ENCODE measurements at regions not wholly inside any gene's neighbourhood (a gene's known extent, or its start where the extent isn't known, plus 50 kb on each side); places are given as distances from the start of the nearest gene placed in this dataset.

DNA sequence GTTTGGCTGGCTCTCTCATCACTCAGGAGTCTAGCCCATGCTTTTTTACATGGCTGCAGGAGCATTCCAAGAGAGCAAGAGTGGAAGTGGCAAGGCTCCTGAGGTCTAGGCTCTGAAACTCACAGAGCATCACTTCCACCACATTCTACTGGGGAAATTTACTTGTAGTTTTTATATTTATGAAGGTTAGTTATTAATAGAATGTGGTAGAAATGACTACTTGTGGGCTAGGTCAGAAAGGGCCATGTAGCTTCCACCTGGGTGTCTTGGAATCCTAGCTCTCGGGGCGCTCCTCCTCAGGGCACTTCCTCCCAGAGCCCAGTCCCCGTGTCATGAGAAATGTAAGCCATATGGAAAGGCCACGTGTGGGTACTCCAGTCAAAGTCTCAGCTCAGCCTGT is 127.0 kb upstream of the CASK start:
- no peaks in the 10 kb centered on the region for H3K36me3 ChIP-seq (ENCODE audit: control insufficient read depth in 4 of 4, insufficient read depth in 3 of 4, low read depth in 1 of 4, low read length in 3 of 4)
- no peaks in the 10 kb centered on the region for H3K9me3 ChIP-seq (ENCODE audit: control insufficient read depth in 4 of 4, low read length in 3 of 4)
- no peaks in the 10 kb centered on the region for H3K4me1 ChIP-seq (ENCODE audit: control insufficient read depth in 4 of 4, insufficient read depth in 4 of 4, low read length in 3 of 4)
- no peak overlapping the region for H3K27ac ChIP-seq (ENCODE audit: low read depth in 1 of 2, low read length in 2 of 2)
- 96% methylated on average over 4 of the region's 4 CpGs for WGBS
- no peaks in the 10 kb centered on the region for H3K27me3 ChIP-seq (ENCODE audit: control insufficient read depth in 4 of 4, insufficient read depth in 4 of 4, low read length in 3 of 4)
- TF ChIP-seq GABPA (IDR thresholded peaks at IDR 0.05 in 1 of 2, conservative IDR thresholded peaks at IDR 0.05 in 1 of 2), result no peak
- TF ChIP-seq FOXA2 (IDR thresholded peaks at IDR 0.05), result no peak
- TF ChIP-seq, protein P1, sequence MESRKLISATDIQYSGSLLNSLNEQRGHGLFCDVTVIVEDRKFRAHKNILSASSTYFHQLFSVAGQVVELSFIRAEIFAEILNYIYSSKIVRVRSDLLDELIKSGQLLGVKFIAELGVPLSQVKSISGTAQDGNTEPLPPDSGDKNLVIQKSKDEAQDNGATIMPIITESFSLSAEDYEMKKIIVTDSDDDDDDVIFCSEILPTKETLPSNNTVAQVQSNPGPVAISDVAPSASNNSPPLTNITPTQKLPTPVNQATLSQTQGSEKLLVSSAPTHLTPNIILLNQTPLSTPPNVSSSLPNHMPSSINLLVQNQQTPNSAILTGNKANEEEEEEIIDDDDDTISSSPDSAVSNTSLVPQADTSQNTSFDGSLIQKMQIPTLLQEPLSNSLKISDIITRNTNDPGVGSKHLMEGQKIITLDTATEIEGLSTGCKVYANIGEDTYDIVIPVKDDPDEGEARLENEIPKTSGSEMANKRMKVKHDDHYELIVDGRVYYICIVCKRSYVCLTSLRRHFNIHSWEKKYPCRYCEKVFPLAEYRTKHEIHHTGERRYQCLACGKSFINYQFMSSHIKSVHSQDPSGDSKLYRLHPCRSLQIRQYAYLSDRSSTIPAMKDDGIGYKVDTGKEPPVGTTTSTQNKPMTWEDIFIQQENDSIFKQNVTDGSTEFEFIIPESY (IDR thresholded peaks at IDR 0.05), result no peak
- DNase-seq (ENCODE audit: low spot score), result no peak
- no peak overlapping the region for H3K9ac ChIP-seq (ENCODE audit: low read depth in 1 of 2, low read length in 2 of 2)
- H3K4me3 ChIP-seq (ENCODE audit: low read depth in 1 of 3, low read length in 3 of 3), result no peak overlapping the region

DNA sequence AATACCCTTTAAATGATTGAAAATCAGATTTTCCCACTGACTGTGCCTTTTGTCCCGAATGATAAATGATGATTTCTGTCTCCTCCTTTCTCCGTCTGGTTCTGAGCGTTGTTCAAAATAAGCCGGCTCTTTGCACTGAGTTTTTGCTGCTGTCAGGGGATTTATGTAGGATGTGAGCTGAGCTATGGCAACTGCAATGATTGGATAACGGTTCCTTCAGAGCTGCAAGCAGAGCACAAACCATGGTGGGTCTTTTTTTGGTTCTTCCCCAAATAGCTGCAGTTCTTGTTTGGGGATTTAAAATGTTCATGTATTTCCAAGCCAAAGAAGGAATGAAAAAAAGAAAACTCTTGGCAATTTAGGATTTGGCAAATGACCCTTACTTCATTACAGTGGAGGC is 124.5 kb upstream of the CASK start:
- 90% methylated on average over 5 of the region's 5 CpGs for WGBS
- Histone ChIP-seq H3K4me3 (ENCODE audit: low read depth in 1 of 3, low read length in 3 of 3) (no peak overlapping the region), H3K9me3 (ENCODE audit: control insufficient read depth in 4 of 4, low read length in 3 of 4) (no peaks in the 10 kb centered on the region), H3K9ac (ENCODE audit: low read depth in 1 of 2, low read length in 2 of 2) (no peak overlapping the region), H3K27ac (ENCODE audit: low read depth in 1 of 2, low read length in 2 of 2) (no peak overlapping the region), H3K4me1 (ENCODE audit: control insufficient read depth in 4 of 4, insufficient read depth in 4 of 4, low read length in 3 of 4) (no peaks in the 10 kb centered on the region), H3K27me3 (ENCODE audit: control insufficient read depth in 4 of 4, insufficient read depth in 4 of 4, low read length in 3 of 4) (no peaks in the 10 kb centered on the region), H3K36me3 (ENCODE audit: control insufficient read depth in 4 of 4, insufficient read depth in 3 of 4, low read depth in 1 of 4, low read length in 3 of 4) (no peaks in the 10 kb centered on the region)
- TF ChIP-seq JUND (IDR thresholded peaks at IDR 0.05), result no peak
- no peak for TF ChIP-seq HNF4G (IDR thresholded peaks at IDR 0.05)
- TF ChIP-seq TAF1 (conservative IDR thresholded peaks at IDR 0.05), result no peak
- TF ChIP-seq GABPA (IDR thresholded peaks at IDR 0.05 in 1 of 2, conservative IDR thresholded peaks at IDR 0.05 in 1 of 2), result no peak
- TF ChIP-seq YY1 (IDR thresholded peaks at IDR 0.05), result no peak
- DNase-seq (ENCODE audit: low spot score), result no peak

DNA sequence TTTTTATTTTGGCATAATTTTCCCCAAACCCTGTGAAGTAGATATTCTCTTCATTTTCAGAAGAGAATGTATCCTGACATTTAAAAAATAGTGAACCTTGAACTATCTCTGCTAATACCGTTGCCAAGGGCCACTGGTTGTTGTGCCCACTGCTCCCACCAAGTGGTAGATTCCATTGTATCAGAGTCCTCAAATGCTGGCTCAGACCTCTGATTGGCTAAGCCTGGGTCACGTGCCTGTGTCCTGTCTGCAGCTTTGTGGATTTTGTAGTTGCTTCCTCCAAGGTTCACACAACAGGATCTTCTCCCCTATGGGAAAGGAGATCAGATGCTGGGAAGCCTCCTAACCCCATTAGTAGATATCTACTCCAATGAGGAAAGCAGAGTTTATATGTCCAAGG is 104.8 kb upstream of the CASK start:
- Histone ChIP-seq H3K4me1 (ENCODE audit: control insufficient read depth in 4 of 4, insufficient read depth in 4 of 4, low read length in 3 of 4) (peaks cover 0 to 6% (median 1%) of the 10 kb centered on the region in 4 donors), H3K9ac (ENCODE audit: low read depth in 1 of 2, low read length in 2 of 2) (no peak overlapping the region), H3K27ac (ENCODE audit: low read depth in 1 of 2, low read length in 2 of 2) (no peak overlapping the region), H3K9me3 (ENCODE audit: control insufficient read depth in 4 of 4, low read length in 3 of 4) (no peaks in the 10 kb centered on the region), H3K4me3 (ENCODE audit: low read depth in 1 of 3, low read length in 3 of 3) (no peak overlapping the region), H3K36me3 (ENCODE audit: control insufficient read depth in 4 of 4, insufficient read depth in 3 of 4, low read depth in 1 of 4, low read length in 3 of 4) (no peaks in the 10 kb centered on the region), H3K27me3 (ENCODE audit: control insufficient read depth in 4 of 4, insufficient read depth in 4 of 4, low read length in 3 of 4) (no peaks in the 10 kb centered on the region)
- TF ChIP-seq YY1 (IDR thresholded peaks at IDR 0.05), result no peak
- peak in 1 of 2 donors; percentile 1 for TF ChIP-seq HNF4A (conservative IDR thresholded peaks at IDR 0.05)
- WGBS, result 41% methylated on average over 2 of the region's 2 CpGs
- DNase-seq (ENCODE audit: low spot score), result no peak

DNA sequence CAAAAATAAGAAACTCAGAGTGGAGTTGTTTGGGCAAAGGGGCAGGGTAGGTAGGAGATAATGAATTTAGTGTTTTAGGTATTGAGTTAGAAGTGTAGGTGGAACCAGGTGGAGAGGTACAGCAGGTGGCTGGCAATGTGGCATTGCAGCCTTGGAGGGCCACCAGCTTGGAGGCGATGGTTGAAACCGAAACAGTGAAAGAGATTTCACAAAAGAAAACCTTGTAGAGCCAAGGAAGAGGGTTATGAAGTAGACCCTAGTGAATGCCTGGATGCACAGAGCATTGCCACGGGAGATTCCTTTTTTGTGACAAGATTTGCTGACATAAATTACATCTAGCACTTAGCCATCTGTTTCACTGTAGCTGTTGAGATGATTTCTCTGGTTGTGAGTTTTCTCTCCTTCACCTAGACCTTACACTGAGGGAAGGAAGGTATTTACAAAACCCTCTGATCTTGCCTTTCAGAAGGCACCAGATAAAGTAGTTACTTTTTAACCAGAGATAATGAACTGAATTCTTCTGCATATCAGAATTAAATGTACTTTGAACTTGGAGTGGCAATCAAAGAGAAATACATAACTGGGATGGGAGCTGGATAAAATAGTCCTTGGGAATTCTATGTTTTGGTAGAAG is 104.1 kb upstream of the CASK start:
- H3K27ac ChIP-seq (ENCODE audit: low read depth in 1 of 2, low read length in 2 of 2), result no peak overlapping the region

More for the DNA sequence above, 104.1 kb upstream of the CASK start:
- H3K9ac ChIP-seq (ENCODE audit: low read depth in 1 of 2, low read length in 2 of 2), result no peak overlapping the region
- no peak for DNase-seq (ENCODE audit: low spot score)
- no peak overlapping the region for H3K4me3 ChIP-seq (ENCODE audit: low read depth in 1 of 3, low read length in 3 of 3)
- TF ChIP-seq FOXA2 (IDR thresholded peaks at IDR 0.05), result no peak
- no peak for TF ChIP-seq SP1 (IDR thresholded peaks at IDR 0.05)
- TF ChIP-seq, protein P2, sequence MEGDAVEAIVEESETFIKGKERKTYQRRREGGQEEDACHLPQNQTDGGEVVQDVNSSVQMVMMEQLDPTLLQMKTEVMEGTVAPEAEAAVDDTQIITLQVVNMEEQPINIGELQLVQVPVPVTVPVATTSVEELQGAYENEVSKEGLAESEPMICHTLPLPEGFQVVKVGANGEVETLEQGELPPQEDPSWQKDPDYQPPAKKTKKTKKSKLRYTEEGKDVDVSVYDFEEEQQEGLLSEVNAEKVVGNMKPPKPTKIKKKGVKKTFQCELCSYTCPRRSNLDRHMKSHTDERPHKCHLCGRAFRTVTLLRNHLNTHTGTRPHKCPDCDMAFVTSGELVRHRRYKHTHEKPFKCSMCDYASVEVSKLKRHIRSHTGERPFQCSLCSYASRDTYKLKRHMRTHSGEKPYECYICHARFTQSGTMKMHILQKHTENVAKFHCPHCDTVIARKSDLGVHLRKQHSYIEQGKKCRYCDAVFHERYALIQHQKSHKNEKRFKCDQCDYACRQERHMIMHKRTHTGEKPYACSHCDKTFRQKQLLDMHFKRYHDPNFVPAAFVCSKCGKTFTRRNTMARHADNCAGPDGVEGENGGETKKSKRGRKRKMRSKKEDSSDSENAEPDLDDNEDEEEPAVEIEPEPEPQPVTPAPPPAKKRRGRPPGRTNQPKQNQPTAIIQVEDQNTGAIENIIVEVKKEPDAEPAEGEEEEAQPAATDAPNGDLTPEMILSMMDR (IDR thresholded peaks at IDR 0.05; ENCODE audit: low read depth, low read length, missing input control), result no peak
- TF ChIP-seq HNF4A (conservative IDR thresholded peaks at IDR 0.05), result peak in 1 of 2 donors; percentile 24
- no peak for TF ChIP-seq RXRA (IDR thresholded peaks at IDR 0.05)
- TF ChIP-seq, protein P3, sequence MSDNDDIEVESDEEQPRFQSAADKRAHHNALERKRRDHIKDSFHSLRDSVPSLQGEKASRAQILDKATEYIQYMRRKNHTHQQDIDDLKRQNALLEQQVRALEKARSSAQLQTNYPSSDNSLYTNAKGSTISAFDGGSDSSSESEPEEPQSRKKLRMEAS (IDR thresholded peaks at IDR 0.05), result no peak
- H3K9me3 ChIP-seq (ENCODE audit: control insufficient read depth in 4 of 4, low read length in 3 of 4), result no peaks in the 10 kb centered on the region
- H3K27me3 ChIP-seq (ENCODE audit: control insufficient read depth in 4 of 4, insufficient read depth in 4 of 4, low read length in 3 of 4), result no peaks in the 10 kb centered on the region
- WGBS, result 49% methylated on average over 3 of the region's 3 CpGs
- no peaks in the 10 kb centered on the region for H3K36me3 ChIP-seq (ENCODE audit: control insufficient read depth in 4 of 4, insufficient read depth in 3 of 4, low read depth in 1 of 4, low read length in 3 of 4)
- peaks cover 0 to 6% (median 1%) of the 10 kb centered on the region in 4 donors for H3K4me1 ChIP-seq (ENCODE audit: control insufficient read depth in 4 of 4, insufficient read depth in 4 of 4, low read length in 3 of 4)
